Kidney epithelial cell (primary cell): ENCODE measurements at regions not wholly inside any gene's neighbourhood (a gene's known extent, or its start where the extent isn't known, plus 50 kb on each side); places are given as distances from the start of the nearest gene placed in this dataset.

Source experiments
- DNase-seq: peaks from one replicate; pipeline ENCODE4 v3.0.0-alpha.2; 2010; ENCODE audit warnings: low read depth
- H3K27me3 ChIP-seq: 2 replicates; pipeline ENCODE4 v1.6.0; 2011; ENCODE audit warnings: low read length; ENCODE audit not compliant: control insufficient read depth, insufficient read depth
- H3K36me3 ChIP-seq: 2 replicates; pipeline ENCODE4 v1.5.1; 2011; ENCODE audit warnings: low read length; ENCODE audit not compliant: control insufficient read depth, insufficient read depth
- H3K4me3 ChIP-seq: 2 replicates; pipeline ENCODE4 v1.5.1; 2011; ENCODE audit warnings: low read depth, mild to moderate bottlenecking, control low read depth, low read length
- TF ChIP-seq, protein P1 (sequence below): IDR thresholded peaks from 2 replicates; pipeline ENCODE4 v1.5.1; 2011; ENCODE audit warnings: mild to moderate bottlenecking, moderate library complexity, low read length, control low read depth, inconsistent platforms; ENCODE audit not compliant: insufficient read depth, poor library complexity, severe bottlenecking

DNA sequence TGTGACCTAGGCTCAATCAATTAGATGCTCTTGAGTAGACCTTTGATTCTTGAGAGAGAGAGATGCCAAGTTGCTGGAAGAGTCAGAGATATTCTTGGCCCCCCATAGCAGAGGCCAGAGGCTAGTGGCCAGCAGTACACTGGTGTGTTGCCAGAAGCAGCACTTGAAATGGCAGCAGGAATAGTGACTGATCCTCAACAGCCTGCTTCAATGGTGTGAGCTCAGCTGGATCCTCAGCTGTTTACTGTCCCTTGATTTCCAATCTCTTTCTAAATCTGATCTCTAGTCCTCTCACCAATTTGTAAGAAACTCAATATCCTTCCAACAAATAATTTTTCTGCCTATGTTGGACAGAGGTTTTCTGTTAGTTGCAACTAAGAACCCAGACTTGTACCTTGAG lies 170.3 kb upstream of the CCDC54 start:
- no peak for DNase-seq
- no peaks in the 10 kb centered on the region for H3K27me3 ChIP-seq
- H3K36me3 ChIP-seq: no peaks in the 10 kb centered on the region
- no peak overlapping the region for H3K4me3 ChIP-seq
- TF ChIP-seq, protein P1, sequence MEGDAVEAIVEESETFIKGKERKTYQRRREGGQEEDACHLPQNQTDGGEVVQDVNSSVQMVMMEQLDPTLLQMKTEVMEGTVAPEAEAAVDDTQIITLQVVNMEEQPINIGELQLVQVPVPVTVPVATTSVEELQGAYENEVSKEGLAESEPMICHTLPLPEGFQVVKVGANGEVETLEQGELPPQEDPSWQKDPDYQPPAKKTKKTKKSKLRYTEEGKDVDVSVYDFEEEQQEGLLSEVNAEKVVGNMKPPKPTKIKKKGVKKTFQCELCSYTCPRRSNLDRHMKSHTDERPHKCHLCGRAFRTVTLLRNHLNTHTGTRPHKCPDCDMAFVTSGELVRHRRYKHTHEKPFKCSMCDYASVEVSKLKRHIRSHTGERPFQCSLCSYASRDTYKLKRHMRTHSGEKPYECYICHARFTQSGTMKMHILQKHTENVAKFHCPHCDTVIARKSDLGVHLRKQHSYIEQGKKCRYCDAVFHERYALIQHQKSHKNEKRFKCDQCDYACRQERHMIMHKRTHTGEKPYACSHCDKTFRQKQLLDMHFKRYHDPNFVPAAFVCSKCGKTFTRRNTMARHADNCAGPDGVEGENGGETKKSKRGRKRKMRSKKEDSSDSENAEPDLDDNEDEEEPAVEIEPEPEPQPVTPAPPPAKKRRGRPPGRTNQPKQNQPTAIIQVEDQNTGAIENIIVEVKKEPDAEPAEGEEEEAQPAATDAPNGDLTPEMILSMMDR: no peak

DNA sequence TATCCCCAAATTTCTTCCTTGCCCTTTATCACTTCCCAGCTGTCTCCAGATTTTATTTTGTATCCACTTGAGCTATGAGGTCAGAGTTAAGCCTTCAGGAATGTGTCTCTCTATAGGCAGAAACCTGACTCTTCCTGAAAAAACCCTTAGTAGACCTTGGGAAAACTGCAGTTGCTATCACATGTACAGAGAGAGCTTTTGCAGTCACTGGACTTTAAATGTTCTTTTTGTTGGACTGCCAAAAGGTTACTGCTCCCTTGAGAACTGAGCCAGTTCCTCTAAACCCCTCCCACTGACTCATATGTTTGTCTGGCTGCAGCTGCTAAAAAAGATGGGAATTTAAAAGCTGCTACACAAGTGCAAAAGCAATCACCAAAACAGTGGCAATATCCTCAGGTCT lies 169.1 kb upstream of the CCDC54 start:
- TF ChIP-seq, protein P1: no peak
- no peaks in the 10 kb centered on the region for H3K27me3 ChIP-seq
- H3K4me3 ChIP-seq: no peak overlapping the region
- peak; percentile 80 for DNase-seq
- no peaks in the 10 kb centered on the region for H3K36me3 ChIP-seq

DNA sequence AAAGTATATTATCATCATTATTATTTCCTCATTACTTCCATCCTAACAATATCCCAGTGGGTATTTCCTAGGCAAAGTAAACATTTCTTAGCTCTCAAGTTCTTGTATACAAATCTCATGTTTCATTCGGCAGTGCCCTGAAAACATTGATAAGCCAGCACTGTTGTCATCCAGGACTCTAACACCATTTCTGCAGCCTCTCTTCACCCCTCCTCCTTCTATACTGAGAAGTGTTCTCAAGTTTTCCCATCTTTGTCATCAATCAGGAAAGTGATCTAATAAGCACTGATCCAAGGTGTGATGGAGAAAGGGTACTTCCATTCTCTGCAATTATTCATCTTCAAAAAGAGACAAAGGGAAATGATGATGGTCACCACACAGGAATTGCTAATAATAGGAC lies 168.4 kb upstream of the CCDC54 start:
- no peak for DNase-seq
- no peaks in the 10 kb centered on the region for H3K36me3 ChIP-seq
- no peaks in the 10 kb centered on the region for H3K27me3 ChIP-seq
- no peak overlapping the region for H3K4me3 ChIP-seq
- TF ChIP-seq, protein P1: no peak

DNA sequence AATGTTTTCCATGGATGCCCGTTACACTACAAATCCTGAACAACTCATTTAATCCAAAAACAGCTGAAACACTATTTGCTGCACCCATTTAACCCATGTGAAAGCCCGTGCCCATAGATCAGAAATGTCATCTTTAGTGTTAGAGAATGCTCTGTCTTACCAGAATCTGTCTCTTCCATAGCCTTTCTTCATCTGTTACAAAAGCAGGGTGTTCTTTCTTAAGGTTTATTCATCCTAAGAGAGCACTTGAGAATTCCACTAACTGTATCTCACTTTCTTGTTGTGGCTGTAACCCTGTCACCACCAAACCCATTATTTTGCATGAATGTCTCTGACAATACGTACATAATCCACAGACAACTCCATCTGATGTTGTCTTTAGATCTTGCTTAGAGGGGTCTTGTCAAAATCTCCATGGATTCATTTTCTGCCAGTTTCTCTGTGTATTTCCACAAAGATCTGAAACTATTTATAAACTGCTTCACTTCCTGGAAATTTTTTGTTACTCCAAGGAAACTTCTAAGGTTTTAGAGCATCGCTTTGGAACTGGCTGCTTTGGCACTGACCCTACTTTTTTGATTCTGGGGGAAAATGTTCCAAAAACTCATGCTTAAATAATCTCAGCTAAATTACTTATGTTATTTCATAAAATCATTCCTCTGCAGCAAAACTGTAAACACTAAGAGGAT lies 167.8 kb upstream of the CCDC54 start:
- Histone ChIP-seq H3K4me3 (no peak overlapping the region), H3K36me3 (no peaks in the 10 kb centered on the region), H3K27me3 (no peaks in the 10 kb centered on the region)
- TF ChIP-seq, protein P1: no peak
- DNase-seq: no peak

DNA sequence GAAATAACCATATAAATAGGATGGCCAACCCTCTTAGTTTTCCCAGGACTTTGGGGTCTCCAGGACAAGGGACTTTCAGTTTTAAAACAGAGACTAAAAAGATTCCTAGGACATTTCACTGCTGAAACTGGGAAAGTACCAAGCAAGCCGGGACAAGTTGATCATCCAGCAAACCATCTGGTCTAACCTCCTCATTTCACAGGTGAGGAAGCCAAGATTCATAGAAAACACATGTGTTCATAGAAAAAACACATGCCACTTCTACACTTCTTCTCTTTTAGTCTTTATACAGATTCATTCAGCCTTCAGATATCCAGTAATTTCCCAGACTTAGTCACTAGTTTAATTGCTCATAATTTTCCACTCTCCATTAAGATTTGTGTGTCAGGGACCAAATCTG lies 165.6 kb upstream of the CCDC54 start:
- Histone ChIP-seq H3K4me3 (no peak overlapping the region), H3K36me3 (no peaks in the 10 kb centered on the region), H3K27me3 (no peaks in the 10 kb centered on the region)
- TF ChIP-seq, protein P1: no peak
- DNase-seq: no peak

DNA sequence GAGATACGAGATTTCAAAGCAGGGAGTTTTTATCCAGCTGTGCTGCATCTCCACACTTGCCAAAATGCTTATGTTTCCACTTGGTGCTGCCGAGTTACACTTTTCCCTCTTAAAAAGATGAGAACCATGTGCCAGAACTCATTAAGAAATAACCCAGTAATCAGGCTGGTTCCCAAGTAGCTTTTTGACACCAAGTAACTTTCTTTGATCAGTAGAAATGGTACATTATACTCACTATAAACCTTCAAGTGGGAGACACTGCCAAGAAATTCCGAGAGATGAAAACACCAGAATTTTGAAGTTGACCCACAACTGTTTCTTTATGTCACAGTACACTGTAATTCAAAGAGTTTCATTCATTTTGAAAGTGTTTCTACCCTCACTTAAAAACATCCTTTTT lies 164.6 kb upstream of the CCDC54 start:
- H3K27me3 ChIP-seq: no peaks in the 10 kb centered on the region
- H3K36me3 ChIP-seq: no peaks in the 10 kb centered on the region
- TF ChIP-seq, protein P1: no peak
- no peak overlapping the region for H3K4me3 ChIP-seq
- DNase-seq: no peak
